WTC11 (cell line): ENCODE measurements at regions not wholly inside any gene's neighbourhood (a gene's known extent, or its start where the extent isn't known, plus 50 kb on each side); places are given as distances from the start of the nearest gene placed in this dataset.

ENCODE experiments used
- ATAC-seq: fragments of 200-7000 bp; cut with Tn5 transposase; 2 replicates; pipeline ENCODE4 v1.10.0; 2021; ENCODE audit warnings: mild to moderate bottlenecking, moderate library complexity
- CTCF ChIA-PET: fragments of 300-600 bp; sonication (Branson Sonifier 250); formaldehyde crosslinking; loops from one replicate; lab custom pipeline; 2021; ENCODE audit warnings: antibody characterized with exemption; lab: Charles Lee
- POLR2A ChIA-PET: fragments of 350-600 bp; sonication (Branson Sonifier 250); formaldehyde crosslinking; loops from one replicate; lab custom pipeline; 2021; ENCODE audit warnings: antibody characterized with exemption; lab: Charles Lee
- DNase-seq: peaks from one replicate; pipeline ENCODE4 v3.0.0; 2021; ENCODE audit warnings: low spot score
- H3K27ac Mint-ChIP-seq: 2 replicates; pipeline ENCODE4 v1.8.0; 2021; ENCODE audit warnings: mixed read lengths
- H3K27me3 Mint-ChIP-seq: 2 replicates; pipeline ENCODE4 v1.8.0; 2021; ENCODE audit warnings: low read depth, mild to moderate bottlenecking, moderate library complexity, mixed read lengths
- H3K36me3 Mint-ChIP-seq: 2 replicates; pipeline ENCODE4 v1.8.0; 2021; ENCODE audit warnings: mixed read lengths
- H3K4me1 Mint-ChIP-seq: 2 replicates; pipeline ENCODE4 v1.8.0; 2022; ENCODE audit warnings: mixed read lengths
- H3K4me3 Mint-ChIP-seq: 2 replicates; pipeline ENCODE4 v1.8.0; 2021; ENCODE audit warnings: mild to moderate bottlenecking, moderate library complexity, mixed read lengths
- H3K9me3 Mint-ChIP-seq: 2 replicates; pipeline ENCODE4 v1.8.0; 2021; ENCODE audit warnings: mixed read lengths
- ARID4B ChIP-seq: sonication (generic); formaldehyde crosslinking; IDR thresholded peaks from 2 replicates; pipeline ENCODE4 v1.8.0; 2023; ENCODE audit warnings: missing genetic modification reagents, mild to moderate bottlenecking, borderline replicate concordance
- ATF6 ChIP-seq: sonication (generic); formaldehyde crosslinking; IDR thresholded peaks from 2 replicates; pipeline ENCODE4 v1.8.1; 2023; ENCODE audit warnings: mild to moderate bottlenecking, missing genetic modification reagents
- E2F5 ChIP-seq: sonication (generic); formaldehyde crosslinking; IDR thresholded peaks from 2 replicates; pipeline ENCODE4 v1.8.1; 2022; ENCODE audit warnings: mild to moderate bottlenecking, moderate library complexity, missing genetic modification reagents
- ESRRA ChIP-seq: sonication (generic); formaldehyde crosslinking; IDR thresholded peaks from 2 replicates; pipeline ENCODE4 v1.8.1; 2022; ENCODE audit warnings: mild to moderate bottlenecking, missing genetic modification reagents, borderline replicate concordance
- FOXK1 ChIP-seq: sonication (generic); formaldehyde crosslinking; IDR thresholded peaks from 2 replicates; pipeline ENCODE4 v1.8.0; 2022; ENCODE audit warnings: mild to moderate bottlenecking, moderate library complexity, missing genetic modification reagents
- GABPB1 ChIP-seq: sonication (generic); formaldehyde crosslinking; IDR thresholded peaks from 2 replicates; pipeline ENCODE4 v1.8.1; 2023; ENCODE audit warnings: mild to moderate bottlenecking, missing genetic modification reagents
- HMGA2 ChIP-seq: fragments of 250-450 bp; sonication (Bioruptor Pico); IDR thresholded peaks from 2 replicates; pipeline ENCODE4 v1.4.0; 2021; ENCODE audit warnings: mild to moderate bottlenecking, moderate library complexity
- KAT7 ChIP-seq: sonication (generic); formaldehyde crosslinking; IDR thresholded peaks from 2 replicates; pipeline ENCODE4 v1.8.1; 2023; ENCODE audit warnings: missing genetic modification reagents, mild to moderate bottlenecking, borderline replicate concordance
- RELA ChIP-seq: sonication (generic); formaldehyde crosslinking; IDR thresholded peaks from 2 replicates; pipeline ENCODE4 v1.8.1; 2022; ENCODE audit warnings: missing genetic modification reagents, mild to moderate bottlenecking, borderline replicate concordance
- ZNF121 ChIP-seq: sonication (generic); formaldehyde crosslinking; IDR thresholded peaks from 2 replicates; pipeline ENCODE4 v1.8.0; 2023; ENCODE audit warnings: missing genetic modification reagents
- ZNF219 ChIP-seq: sonication (generic); formaldehyde crosslinking; IDR thresholded peaks from 2 replicates; pipeline ENCODE4 v1.8.0; 2023; ENCODE audit warnings: missing genetic modification reagents, mild to moderate bottlenecking, borderline replicate concordance
- ZNF232 ChIP-seq: sonication (generic); formaldehyde crosslinking; IDR thresholded peaks from 2 replicates; pipeline ENCODE4 v1.8.0; 2022; ENCODE audit warnings: mild to moderate bottlenecking, missing genetic modification reagents
- ZNF317 ChIP-seq: sonication (generic); formaldehyde crosslinking; IDR thresholded peaks from 2 replicates; pipeline ENCODE4 v1.8.1; 2023; ENCODE audit warnings: low read depth, mild to moderate bottlenecking, moderate library complexity, missing genetic modification reagents, borderline replicate concordance
- ZNF396 ChIP-seq: fragments of 250-450 bp; sonication (Bioruptor Pico); IDR thresholded peaks from 2 replicates; pipeline ENCODE4 v1.8.0; 2021; ENCODE audit warnings: mild to moderate bottlenecking, moderate library complexity, borderline replicate concordance
- ZNF416 ChIP-seq: fragments of 250-450 bp; sonication (Bioruptor Pico); IDR thresholded peaks from 2 replicates; pipeline ENCODE4 v1.9.0; 2021; ENCODE audit warnings: mild to moderate bottlenecking, inconsistent platforms
- ZNF532 ChIP-seq: fragments of 250-450 bp; sonication (Bioruptor Pico); IDR thresholded peaks from 2 replicates; pipeline ENCODE4 v1.9.0; 2021; ENCODE audit warnings: mild to moderate bottlenecking, borderline replicate concordance
- ZSCAN18 ChIP-seq: fragments of 250-450 bp; sonication (Bioruptor Pico); IDR thresholded peaks from 2 replicates; pipeline ENCODE4 v2.1.2; 2022; ENCODE audit warnings: mild to moderate bottlenecking, moderate library complexity

GRCh38 chr5:145218982-145219381, 616.2 kb downstream of the PRELID2 start (continued):
- no peak for TF ChIP-seq ZNF532
- TF ChIP-seq ZNF232 (CRISPR knock-in tag), result no peak
- no peak for TF ChIP-seq ZNF416 (CRISPR knock-in tag)
- no peak for TF ChIP-seq HMGA2 (CRISPR knock-in tag)
- no peak for TF ChIP-seq ESRRA (CRISPR knock-in tag)
- no peak for TF ChIP-seq ZNF219 (CRISPR knock-in tag)
- TF ChIP-seq ZNF317 (CRISPR knock-in tag), result no peak
- TF ChIP-seq ZSCAN18, result no peak
- TF ChIP-seq, all 79 proteins: peak for 0

- ChIA-PET POLR2A (no interaction called here), CTCF (no interaction called here)
- no peaks in the 10 kb centered on the region for H3K27me3 Mint-ChIP-seq
- H3K4me3 Mint-ChIP-seq, result no peak overlapping the region
- no peak for TF ChIP-seq ZNF532
- TF ChIP-seq KAT7 (CRISPR knock-in tag), result no peak
- no peak for TF ChIP-seq ZNF232 (CRISPR knock-in tag)
- TF ChIP-seq ZNF121 (CRISPR knock-in tag), result no peak
- TF ChIP-seq E2F5, result no peak
- no peak for TF ChIP-seq FOXK1 (CRISPR knock-in tag)
- no peak for TF ChIP-seq ATF6
- TF ChIP-seq ARID4B (CRISPR knock-in tag), result no peak
- no peak for TF ChIP-seq ZNF396 (CRISPR knock-in tag)
- no peak for TF ChIP-seq GABPB1
- no peak for TF ChIP-seq RELA (CRISPR knock-in tag)
- TF ChIP-seq, all 79 proteins: peak for 0
- Mint-ChIP-seq H3K9me3 (peaks cover 23% of the 10 kb centered on the region), H3K4me1 (no peaks in the 10 kb centered on the region), H3K36me3 (peaks cover 19% of the 10 kb centered on the region), H3K27ac (no peak overlapping the region)
- ATAC-seq, result no peak
- DNase-seq, result no peak
These were observed 617.1 kb downstream of the PRELID2 start for GRCh38 chr5:145218019-145218418.
